NCI-H1694 treated with DMSO at 0.1 percent for 48 hours (cell line): ENCODE measurements at regions not wholly inside any gene's neighbourhood (a gene's known extent, or its start where the extent isn't known, plus 50 kb on each side); places are given as distances from the start of the nearest gene placed in this dataset.
"Not testable (repeated sequence)": the region's sequence is repeated elsewhere in the genome, so short reads cannot be mapped to it uniquely, and the experiment has no call there.

Experiments used
- DNase-seq: peaks from one replicate; lab custom pipeline; 2025; lab: John Stamatoyannopoulos, UW

GRCh38 chr7:409339-410281, 110.0 kb downstream of the PDGFA start:
- no peak for DNase-seq

DNA sequence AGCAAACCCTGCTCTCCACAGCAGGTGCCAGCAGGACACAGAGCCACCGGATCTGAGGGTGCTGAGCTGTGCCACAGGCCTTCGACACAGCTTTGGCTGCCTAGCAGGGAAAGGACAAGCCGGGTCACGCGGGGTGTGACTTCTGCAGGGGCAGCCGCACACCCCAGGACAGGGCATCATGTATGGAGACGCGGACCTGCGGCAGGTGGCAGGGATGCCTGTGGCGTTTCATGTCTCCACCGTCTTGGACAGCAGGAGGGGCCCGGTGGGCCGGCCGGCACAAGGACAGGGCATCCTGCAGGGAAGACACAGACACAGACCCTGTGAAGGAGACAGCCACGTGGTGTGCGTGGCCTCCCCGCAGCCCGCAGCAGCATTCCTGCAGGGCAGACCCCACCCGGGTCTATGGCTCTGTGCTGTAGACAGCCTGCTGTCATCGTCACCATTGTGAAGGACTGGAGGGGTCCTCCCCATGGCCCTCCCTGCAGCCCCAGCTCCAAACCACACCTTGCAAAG, 109.2 kb downstream of the PDGFA start:
- DNase-seq = no peak

DNA sequence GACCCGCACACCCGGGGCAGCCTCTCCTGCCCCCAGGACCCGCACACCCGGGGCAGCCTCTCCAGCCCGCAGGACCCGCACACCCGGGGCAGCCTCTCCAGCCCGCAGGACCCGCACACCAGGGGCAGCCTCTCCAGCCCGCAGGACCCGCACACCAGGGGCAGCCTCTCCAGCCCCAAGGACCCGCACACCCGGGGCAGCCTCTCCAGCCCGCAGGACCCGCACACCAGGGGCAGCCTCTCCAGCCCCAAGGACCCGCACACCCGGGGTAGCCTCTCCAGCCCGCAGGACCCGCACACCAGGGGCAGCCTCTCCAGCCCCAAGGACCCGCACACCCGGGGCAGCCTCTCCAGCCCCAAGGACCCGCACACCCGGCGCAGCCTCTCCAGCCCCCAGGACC, 108.5 kb downstream of the PDGFA start:
- not testable (repeated sequence) for DNase-seq

- DNase-seq = no peak
These were observed 107.9 kb downstream of the PDGFA start for GRCh38 chr7:411677-412312.

GRCh38 chr7:412313-412710, 107.3 kb downstream of the PDGFA start:
- no peak for DNase-seq

GRCh38 chr7:414681-415560, 104.7 kb downstream of the PDGFA start:
- DNase-seq = no peak

GRCh38 chr7:415646-416525, 103.8 kb downstream of the PDGFA start:
- no peak for DNase-seq

- no peak for DNase-seq
These were observed 102.7 kb downstream of the PDGFA start for GRCh38 chr7:416761-417624.

DNA sequence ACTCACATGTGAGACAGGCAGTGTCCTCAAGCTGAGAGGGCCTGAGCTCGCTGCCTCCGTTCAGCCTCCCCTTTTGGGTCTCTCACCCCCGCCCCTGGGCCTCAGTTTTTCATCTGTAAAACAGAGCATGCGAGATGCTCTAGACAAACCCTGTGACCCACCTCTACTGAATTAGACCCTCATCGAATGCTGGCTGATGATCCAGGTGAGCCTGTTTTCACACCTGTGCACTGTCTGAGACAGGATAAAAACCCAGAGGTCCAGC, 102.1 kb downstream of the PDGFA start:
- no peak for DNase-seq

DNA sequence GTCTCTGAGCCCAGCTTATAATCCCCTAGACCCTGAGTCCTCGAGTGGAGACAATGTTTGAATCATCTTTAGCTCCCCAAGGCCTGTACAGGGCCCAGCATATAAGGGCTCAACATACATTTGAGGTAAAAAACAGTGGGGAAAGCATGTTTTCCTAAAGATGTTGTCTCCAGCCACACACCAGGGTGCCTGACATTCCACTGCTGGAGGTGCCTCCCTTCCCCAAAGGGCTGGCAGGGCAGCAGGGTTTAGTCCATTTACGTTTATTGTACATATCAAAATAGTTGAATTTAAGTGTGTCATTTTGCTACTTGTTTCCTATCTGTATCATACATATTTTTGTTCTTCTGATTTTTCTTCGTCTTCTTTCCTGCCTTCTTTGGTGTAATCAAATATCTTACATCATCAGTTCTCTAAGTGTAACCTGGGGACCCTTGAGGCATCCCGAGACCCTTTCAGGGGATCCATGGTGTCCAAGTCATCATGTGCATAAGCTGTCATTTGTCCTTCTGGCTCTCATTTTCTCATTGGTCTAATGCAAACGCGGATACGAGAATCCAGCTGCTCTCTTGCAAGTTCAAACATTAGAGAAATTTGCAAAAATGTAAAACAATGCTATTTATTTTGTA, 101.6 kb downstream of the PDGFA start:
- no peak for DNase-seq

DNA sequence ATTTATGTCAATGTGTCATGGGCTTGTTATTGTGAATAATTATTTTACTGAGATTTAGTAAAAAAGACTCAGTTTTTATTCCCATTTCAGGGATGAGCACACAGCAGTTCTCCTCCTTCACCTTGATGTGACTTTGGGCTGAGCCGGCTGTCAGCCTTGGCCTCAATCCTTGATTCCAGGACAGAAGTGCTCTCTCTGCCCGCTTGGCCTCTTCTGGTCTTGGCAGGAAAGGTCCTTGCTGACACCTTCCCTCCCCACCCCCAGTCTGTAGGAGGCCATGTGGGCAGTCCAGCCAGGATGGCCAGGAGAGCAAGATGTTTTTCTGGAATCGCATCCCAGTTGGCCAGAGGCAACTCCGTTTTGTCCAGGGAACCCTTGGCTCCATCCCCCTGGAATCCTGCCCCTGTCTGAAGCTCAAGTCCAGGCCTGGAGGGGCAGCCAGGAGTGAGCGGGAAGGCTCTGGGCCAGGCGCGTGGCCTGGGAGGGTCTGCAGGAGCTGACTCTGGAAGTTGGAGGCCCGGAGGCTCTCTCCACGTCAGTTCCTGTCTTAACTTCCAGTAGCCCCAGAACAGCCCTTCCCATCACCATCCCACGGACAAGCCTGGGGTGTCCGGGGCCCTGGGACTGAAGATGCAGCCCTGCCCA, 100.9 kb downstream of the PDGFA start:
- no peak for DNase-seq

- DNase-seq = no peak
These were observed 99.2 kb downstream of the PDGFA start for GRCh38 chr7:420142-421093.

DNA sequence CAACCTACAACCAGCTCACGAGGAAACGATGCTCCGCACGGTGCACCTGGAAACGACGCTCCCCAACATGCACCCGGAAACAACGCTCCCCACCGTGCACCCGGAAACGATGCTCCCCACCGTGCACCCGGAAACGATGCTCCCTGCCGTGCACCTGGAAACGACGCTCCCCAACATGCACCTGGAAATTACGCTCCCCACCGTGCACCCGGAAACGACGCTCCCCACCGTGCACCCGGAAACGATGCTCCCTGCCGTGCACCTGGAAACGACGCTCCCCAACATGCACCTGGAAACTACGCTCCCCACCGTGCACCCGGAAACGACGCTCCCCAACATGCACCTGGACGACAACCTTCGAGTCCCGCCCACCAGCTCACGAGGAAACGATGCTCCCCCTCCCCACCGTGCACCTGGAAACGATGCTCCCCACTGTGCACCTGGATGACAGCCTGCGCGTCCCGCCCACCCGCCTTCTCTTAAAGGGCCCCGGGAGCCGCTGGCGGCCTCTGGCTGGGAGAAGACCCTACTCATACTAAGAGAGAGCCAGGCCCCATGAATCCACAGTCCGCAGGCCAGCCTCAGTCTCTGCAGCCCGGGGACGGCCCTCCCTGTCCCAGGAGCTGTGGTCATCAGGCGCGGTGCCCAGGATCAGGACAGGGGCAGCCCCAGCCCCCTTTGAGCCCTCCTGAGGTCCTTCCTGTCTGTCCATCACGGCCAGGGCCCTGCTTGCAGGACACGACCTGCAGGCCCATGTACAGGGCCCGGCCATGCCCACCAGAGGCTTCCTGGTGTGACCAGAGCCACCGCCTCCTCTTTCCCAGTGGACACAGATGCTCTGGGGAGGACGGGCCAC, 98.3 kb downstream of the PDGFA start:
- no peak for DNase-seq

DNA sequence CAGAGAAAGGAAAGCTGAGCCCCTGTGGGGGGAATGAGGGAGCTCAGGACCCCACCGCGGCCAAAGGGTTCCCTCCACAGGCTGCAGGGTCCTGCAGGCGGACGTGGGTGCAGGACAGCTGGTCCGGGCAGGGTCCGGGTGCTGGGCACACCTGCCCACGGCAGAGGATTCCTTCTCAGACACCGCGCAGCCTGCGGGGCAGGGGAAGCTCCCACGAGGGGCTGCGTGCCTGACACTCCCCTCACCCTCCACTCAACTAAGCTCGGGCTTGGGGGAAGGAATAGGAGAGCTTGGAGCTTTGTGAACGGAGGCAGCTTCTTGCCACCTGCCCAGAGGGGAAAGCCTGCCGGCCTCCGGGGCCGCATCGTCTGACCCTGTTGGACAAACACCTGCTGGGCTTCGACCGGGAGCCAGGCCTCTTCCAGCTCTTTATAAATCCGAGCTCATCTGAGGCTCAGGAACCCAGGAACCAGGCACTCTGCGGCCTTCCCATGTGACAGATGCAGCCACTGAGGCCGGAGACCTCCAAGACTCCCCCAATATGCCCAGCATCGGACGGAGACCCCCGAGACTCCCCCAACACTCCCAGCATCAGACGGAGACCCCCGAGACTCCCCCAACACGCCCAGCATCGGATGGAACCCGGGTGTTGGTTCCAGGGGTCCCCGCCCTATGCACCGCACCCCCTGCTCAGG, 97.3 kb downstream of the PDGFA start:
- DNase-seq = no peak

GRCh38 chr7:422886-423225, 96.8 kb downstream of the PDGFA start:
- no peak for DNase-seq

GRCh38 chr7:423312-424260, 96.1 kb downstream of the PDGFA start:
- no peak for DNase-seq
